A673 (cell line): ENCODE measurements at regions not wholly inside any gene's neighbourhood (a gene's known extent, or its start where the extent isn't known, plus 50 kb on each side); places are given as distances from the start of the nearest gene placed in this dataset.

ENCODE experiments used
- CTCF ChIP-seq: fragments of 300-800, 200-600 bp; sonication (generic); conservative IDR thresholded peaks from 2 replicates; pipeline ENCODE4 v1.5.1; 2017; ENCODE audit warnings: low read depth, mild to moderate bottlenecking, antibody characterized with exemption, low read length, moderate library complexity, mixed read lengths
- EZH2 ChIP-seq: fragments of 200-600 bp; sonication (generic); IDR thresholded peaks from 2 replicates; pipeline ENCODE4 v1.6.1; 2017; ENCODE audit warnings: borderline replicate concordance, low read depth, mild to moderate bottlenecking, mixed read lengths, antibody characterized with exemption, low read length; ENCODE audit not compliant: poor library complexity, severe bottlenecking

DNA sequence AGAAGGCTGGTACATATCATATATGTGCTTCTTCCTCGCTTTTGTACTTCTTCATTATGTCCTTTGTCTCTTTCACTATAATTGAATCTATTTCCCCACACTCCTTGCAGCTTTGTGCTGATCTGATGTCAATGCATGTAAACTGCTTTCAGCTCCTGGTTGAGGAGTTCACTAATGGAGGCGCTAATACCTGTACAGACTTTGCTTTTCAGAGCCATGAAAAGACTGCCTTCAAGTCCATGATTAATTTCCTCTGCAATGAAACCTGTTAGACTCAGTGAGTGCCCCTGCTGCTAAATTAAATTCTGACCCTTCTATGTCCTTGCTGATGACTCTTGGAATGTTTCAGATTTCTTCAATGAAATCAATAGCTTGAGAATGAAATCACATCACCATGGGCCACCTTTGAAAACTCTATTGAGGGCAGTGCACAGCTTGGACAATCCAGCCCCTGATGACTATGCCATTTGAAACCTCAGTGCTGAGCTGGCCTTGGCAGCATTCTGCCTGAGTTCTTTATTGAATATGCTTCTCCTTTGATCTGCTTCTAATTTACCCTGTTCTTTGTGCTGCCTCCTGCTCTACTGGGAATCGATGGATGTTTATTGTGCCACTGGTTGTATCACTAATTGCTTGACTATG lies 358.2 kb upstream of the DMAC1 start:
- TF ChIP-seq CTCF (no peak), EZH2 (no peak)
